ENCODE measurements at regions not wholly inside any gene's neighbourhood (a gene's known extent, or its start where the extent isn't known, plus 50 kb on each side); places are given as distances from the start of the nearest gene placed in this dataset.

GRCh38 chr15:95170561-95171380 lies 939.4 kb downstream of the MCTP2 start:
- Histone ChIP-seq H3K4me3 (ENCODE audit: low read length, poor library complexity, severe bottlenecking) (no peak overlapping the region), H3K36me3 (ENCODE audit: insufficient read depth, low read length) (no peaks in the 10 kb centered on the region), H3K79me2 (ENCODE audit: insufficient read depth, low read length) (no peaks in the 10 kb centered on the region), H3K9me3 (ENCODE audit: insufficient read depth, low read depth, low read length) (no peaks in the 10 kb centered on the region), H3K4me1 (ENCODE audit: insufficient read depth, low read length, poor library complexity, severe bottlenecking) (no peaks in the 10 kb centered on the region), H3K27me3 (ENCODE audit: insufficient read depth, low read length, poor library complexity, severe bottlenecking) (no peaks in the 10 kb centered on the region), H3K4me2 (ENCODE audit: low read depth, low read length, poor library complexity, severe bottlenecking) (no peak overlapping the region), H3F3A (ENCODE audit: low read depth) (no peaks in the 10 kb centered on the region), H4K20me1 (ENCODE audit: insufficient read depth, low read length, poor library complexity, severe bottlenecking) (no peaks in the 10 kb centered on the region), H3K9ac (ENCODE audit: low read depth, low read length, poor library complexity, severe bottlenecking) (no peak overlapping the region), H3K9me2 (replicated peaks; ENCODE audit: low read depth, low read length) (no peaks in the 10 kb centered on the region), H2AFZ (ENCODE audit: low read length) (no peak overlapping the region)
- no peak for TF ChIP-seq CTCF (conservative IDR thresholded peaks at IDR 0.05; ENCODE audit: low read length)
- TF ChIP-seq EZH2phosphoT487 (IDR thresholded peaks at IDR 0.05; ENCODE audit: borderline replicate concordance) = no peak

DNA sequence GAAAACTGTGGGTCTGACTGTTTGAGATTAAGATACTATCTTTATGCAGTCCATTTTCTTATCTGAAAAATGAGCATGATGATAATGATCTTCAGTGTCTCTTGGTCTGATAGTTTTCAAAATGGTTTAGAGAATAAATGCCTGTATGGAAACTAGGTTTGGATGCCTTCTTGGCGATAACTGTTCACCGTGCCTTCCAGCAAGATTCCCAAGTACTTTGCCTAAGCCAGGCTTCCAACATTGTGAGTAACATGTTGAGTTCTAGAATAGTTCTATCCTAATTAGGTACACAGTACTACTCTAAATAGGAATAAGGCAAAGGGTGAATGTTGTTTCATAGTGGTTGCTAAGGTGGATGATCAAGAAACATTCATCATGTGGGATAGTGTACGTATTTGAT lies 940.2 kb downstream of the MCTP2 start:
- no peaks in the 10 kb centered on the region for H3F3A ChIP-seq (ENCODE audit: low read depth)
- no peaks in the 10 kb centered on the region for H3K27me3 ChIP-seq (ENCODE audit: insufficient read depth, low read length, poor library complexity, severe bottlenecking)
- no peak overlapping the region for H3K4me2 ChIP-seq (ENCODE audit: low read depth, low read length, poor library complexity, severe bottlenecking)
- no peaks in the 10 kb centered on the region for H4K20me1 ChIP-seq (ENCODE audit: insufficient read depth, low read length, poor library complexity, severe bottlenecking)
- no peaks in the 10 kb centered on the region for H3K9me3 ChIP-seq (ENCODE audit: insufficient read depth, low read depth, low read length)
- H3K36me3 ChIP-seq (ENCODE audit: insufficient read depth, low read length) = no peaks in the 10 kb centered on the region
- H3K9ac ChIP-seq (ENCODE audit: low read depth, low read length, poor library complexity, severe bottlenecking) = no peak overlapping the region
- TF ChIP-seq EZH2phosphoT487 (IDR thresholded peaks at IDR 0.05; ENCODE audit: borderline replicate concordance) (no peak), CTCF (conservative IDR thresholded peaks at IDR 0.05; ENCODE audit: low read length) (no peak)
- no peaks in the 10 kb centered on the region for H3K9me2 ChIP-seq (replicated peaks; ENCODE audit: low read depth, low read length)
- H3K4me1 ChIP-seq (ENCODE audit: insufficient read depth, low read length, poor library complexity, severe bottlenecking) = no peaks in the 10 kb centered on the region
- H3K4me3 ChIP-seq (ENCODE audit: low read length, poor library complexity, severe bottlenecking) = no peak overlapping the region
- H2AFZ ChIP-seq (ENCODE audit: low read length) = no peak overlapping the region
- H3K79me2 ChIP-seq (ENCODE audit: insufficient read depth, low read length) = no peaks in the 10 kb centered on the region

DNA sequence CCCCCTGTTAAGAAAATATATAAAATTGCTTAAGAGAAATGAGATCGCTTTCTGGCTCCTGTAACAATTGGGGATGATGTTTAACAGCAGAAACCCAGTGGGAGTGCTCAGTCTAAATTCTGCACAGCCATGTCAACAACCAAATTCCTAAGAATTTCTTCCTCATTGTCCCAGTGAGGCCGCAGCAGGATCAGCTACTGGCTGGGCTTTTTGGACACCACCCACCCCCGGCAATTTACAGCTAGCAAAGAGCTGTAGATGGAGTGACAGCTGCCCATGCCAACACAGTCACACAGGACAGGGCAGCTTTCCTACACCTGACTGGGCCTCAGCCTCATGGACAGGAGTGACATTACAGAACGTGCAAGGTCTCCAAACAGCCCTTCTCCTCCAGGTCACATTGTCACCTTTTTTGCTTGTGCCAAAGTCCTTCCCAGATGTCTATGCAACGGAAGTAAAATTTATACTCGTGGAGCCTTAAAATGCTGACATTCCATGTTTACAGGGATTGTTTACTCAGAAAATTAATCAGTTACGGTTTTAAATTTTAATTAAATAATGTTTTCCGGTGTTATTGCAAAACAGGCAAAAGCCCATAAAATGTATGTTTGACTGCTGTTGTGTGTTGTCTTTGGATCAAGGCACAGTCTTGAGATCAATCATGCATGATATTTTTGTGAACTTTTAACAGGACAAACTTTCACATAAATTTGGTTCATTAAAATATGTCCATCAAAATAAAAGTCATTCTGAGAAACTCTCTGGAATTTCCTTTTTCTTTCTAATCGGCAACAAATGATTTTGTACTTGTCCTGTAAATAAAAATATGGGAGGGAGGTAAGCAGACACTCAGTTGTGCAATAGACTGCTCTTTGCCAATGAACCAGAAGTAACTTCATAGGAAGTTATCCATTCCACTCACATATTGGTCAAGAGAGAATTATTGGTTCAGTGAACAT lies 943.2 kb downstream of the MCTP2 start:
- no peak overlapping the region for H3K9ac ChIP-seq (ENCODE audit: low read depth, low read length, poor library complexity, severe bottlenecking)
- no peak overlapping the region for H3K4me2 ChIP-seq (ENCODE audit: low read depth, low read length, poor library complexity, severe bottlenecking)
- H2AFZ ChIP-seq (ENCODE audit: low read length) = no peak overlapping the region
- H3K4me3 ChIP-seq (ENCODE audit: low read length, poor library complexity, severe bottlenecking) = no peak overlapping the region
- no peaks in the 10 kb centered on the region for H3K27me3 ChIP-seq (ENCODE audit: insufficient read depth, low read length, poor library complexity, severe bottlenecking)
- TF ChIP-seq EZH2phosphoT487 (IDR thresholded peaks at IDR 0.05; ENCODE audit: borderline replicate concordance) = no peak
- no peak for TF ChIP-seq CTCF (conservative IDR thresholded peaks at IDR 0.05; ENCODE audit: low read length)
- H3K9me2 ChIP-seq (replicated peaks; ENCODE audit: low read depth, low read length) = no peaks in the 10 kb centered on the region
- no peaks in the 10 kb centered on the region for H3K79me2 ChIP-seq (ENCODE audit: insufficient read depth, low read length)
- no peaks in the 10 kb centered on the region for H4K20me1 ChIP-seq (ENCODE audit: insufficient read depth, low read length, poor library complexity, severe bottlenecking)
- H3K36me3 ChIP-seq (ENCODE audit: insufficient read depth, low read length) = no peaks in the 10 kb centered on the region
- no peaks in the 10 kb centered on the region for H3K9me3 ChIP-seq (ENCODE audit: insufficient read depth, low read depth, low read length)
- no peaks in the 10 kb centered on the region for H3F3A ChIP-seq (ENCODE audit: low read depth)
- no peaks in the 10 kb centered on the region for H3K4me1 ChIP-seq (ENCODE audit: insufficient read depth, low read length, poor library complexity, severe bottlenecking)
